GM23338 (cell line): ENCODE measurements at regions not wholly inside any gene's neighbourhood (a gene's known extent, or its start where the extent isn't known, plus 50 kb on each side); places are given as distances from the start of the nearest gene placed in this dataset.

Source experiments
- ATAC-seq: fragments of 200-7000 bp; cut with Tn5 transposase; 3 replicates; pipeline ENCODE4 v1.9.1; 2020
- DNase-seq: peaks from one replicate; pipeline ENCODE4 v3.0.0-alpha.2; 2015; ENCODE audit warnings: low spot score
- H2AFZ ChIP-seq: fragments of 200-600 bp; sonication (generic); 2 replicates; pipeline ENCODE4 v1.8.0; 2016; ENCODE audit warnings: antibody characterized with exemption, mild to moderate bottlenecking, moderate library complexity
- H3F3A ChIP-seq: fragments of 200-600 bp; sonication (generic); replicated peaks from 2 replicates; pipeline ENCODE4 v1.8.0; 2017; ENCODE audit warnings: antibody characterized with exemption, mixed run types, low read depth
- H3K27ac ChIP-seq: fragments of 200-600 bp; sonication (generic); 2 replicates; pipeline ENCODE4 v1.6.1; 2016; ENCODE audit warnings: low read depth
- H3K27me3 ChIP-seq: fragments of 200-600 bp; sonication (generic); 2 replicates; pipeline ENCODE4 v1.8.0; 2016; ENCODE audit warnings: mild to moderate bottlenecking, mixed run types, moderate library complexity; ENCODE audit not compliant: insufficient read depth
- H3K36me3 ChIP-seq: fragments of 200-600 bp; sonication (generic); 2 replicates; pipeline ENCODE4 v1.8.0; 2016; ENCODE audit warnings: mild to moderate bottlenecking; ENCODE audit not compliant: insufficient read depth
- H3K4me1 ChIP-seq: fragments of 200-600 bp; sonication (generic); 2 replicates; pipeline ENCODE4 v1.8.0; 2016; ENCODE audit warnings: mild to moderate bottlenecking, moderate library complexity; ENCODE audit not compliant: insufficient read depth
- H3K4me2 ChIP-seq: fragments of 200-600 bp; sonication (generic); 2 replicates; pipeline ENCODE4 v1.7.1; 2017; ENCODE audit warnings: mixed run types
- H3K4me3 ChIP-seq: fragments of 200-600 bp; sonication (generic); 2 replicates; pipeline ENCODE4 v1.6.1; 2016; ENCODE audit warnings: mixed run types
- H3K79me2 ChIP-seq: fragments of 200-600 bp; sonication (generic); replicated peaks from 2 replicates; pipeline ENCODE4 v1.8.0; 2017; ENCODE audit warnings: mild to moderate bottlenecking; ENCODE audit not compliant: insufficient read depth
- H3K9me2 ChIP-seq: fragments of 200-600 bp; sonication (generic); 2 replicates; pipeline ENCODE4 v1.8.0; 2017; ENCODE audit not compliant: insufficient read depth
- H4K20me1 ChIP-seq: fragments of 200-600 bp; sonication (generic); replicated peaks from 2 replicates; pipeline ENCODE4 v1.8.0; 2017; ENCODE audit warnings: mild to moderate bottlenecking; ENCODE audit not compliant: insufficient read depth
- H3K27ac Mint-ChIP-seq: 2 replicates; pipeline ENCODE4 v1.8.0; 2020; ENCODE audit warnings: inconsistent platforms, mild to moderate bottlenecking, moderate library complexity, mixed read lengths
- H3K27me3 Mint-ChIP-seq: 3 replicates; pipeline ENCODE4 v1.8.0; 2022; ENCODE audit warnings: low read depth, mild to moderate bottlenecking, moderate library complexity, mixed read lengths, inconsistent platforms; ENCODE audit not compliant: insufficient read depth, poor library complexity
- H3K36me3 Mint-ChIP-seq: 3 replicates; pipeline ENCODE4 v1.8.0; 2021; ENCODE audit warnings: low read depth, mild to moderate bottlenecking, inconsistent platforms, moderate library complexity, mixed read lengths
- H3K4me1 Mint-ChIP-seq: 3 replicates; pipeline ENCODE4 v1.8.0; 2020; ENCODE audit warnings: mild to moderate bottlenecking, inconsistent platforms, mixed read lengths
- H3K4me3 Mint-ChIP-seq: 3 replicates; pipeline ENCODE4 v1.8.0; 2021; ENCODE audit warnings: moderate library complexity, mild to moderate bottlenecking, inconsistent platforms, mixed read lengths
- H3K9me3 Mint-ChIP-seq: 3 replicates; pipeline ENCODE4 v1.8.0; 2020; ENCODE audit warnings: moderate library complexity, mild to moderate bottlenecking, inconsistent platforms, mixed read lengths
- CTCF ChIP-seq, 2 experiments: fragments of 200-600 bp in 1 of 2; sonication (generic) in 1 of 2; conservative IDR thresholded peaks; 2 replicates each; pipeline versions ENCODE4 v1.5.1 to v1.6.1; 2016 to 2017; ENCODE audit warnings: antibody characterized with exemption in 2 of 2, low read depth in 2 of 2, mild to moderate bottlenecking in 2 of 2, moderate library complexity in 1 of 2
- EZH2 ChIP-seq: fragments of 200-600 bp; sonication (generic); IDR thresholded peaks from one replicate; pipeline ENCODE4 v1.8.0; 2017; ENCODE audit warnings: antibody characterized with exemption, mild to moderate bottlenecking, low read depth; ENCODE audit not compliant: unreplicated experiment
- EZH2phosphoT487 ChIP-seq: fragments of 200-600 bp; sonication (generic); IDR thresholded peaks from one replicate; pipeline ENCODE4 v1.8.1; 2018; ENCODE audit warnings: antibody characterized with exemption; ENCODE audit not compliant: unreplicated experiment
- POLR2AphosphoS5 ChIP-seq: IDR thresholded peaks from 2 replicates; pipeline ENCODE4 v1.6.1; 2016; ENCODE audit warnings: antibody characterized with exemption, low read depth
- REST ChIP-seq: IDR thresholded peaks from one replicate; pipeline ENCODE4 v1.6.1; 2018; ENCODE audit warnings: antibody characterized with exemption; ENCODE audit not compliant: unreplicated experiment
- STAT1 ChIP-seq: IDR thresholded peaks from one replicate; pipeline ENCODE4 v1.6.1; 2016; ENCODE audit warnings: antibody characterized with exemption; ENCODE audit not compliant: unreplicated experiment
- ZNF114 ChIP-seq: fragments of 250-450 bp; sonication (Bioruptor Pico); IDR thresholded peaks from 2 replicates; pipeline ENCODE4 v1.5.0; 2020; ENCODE audit warnings: mild to moderate bottlenecking, moderate library complexity
- ZNF462 ChIP-seq: fragments of 250-450 bp; sonication (Bioruptor Pico); IDR thresholded peaks from 2 replicates; pipeline ENCODE4 v1.5.0; 2020; ENCODE audit warnings: mild to moderate bottlenecking, moderate library complexity

- Histone ChIP-seq H3K27me3 (no peaks in the 10 kb centered on the region), H3K79me2 (no peaks in the 10 kb centered on the region), H3F3A (no peaks in the 10 kb centered on the region), H2AFZ (no peak overlapping the region; the same call in 1 of the 2 replicates), H3K9me2 (no peaks in the 10 kb centered on the region; the same call in 1 of the 2 replicates), H3K36me3 (no peaks in the 10 kb centered on the region), H3K4me1 (no peaks in the 10 kb centered on the region), H3K4me2 (no peak overlapping the region), H3K27ac (no peak overlapping the region), H4K20me1 (no peaks in the 10 kb centered on the region), H3K4me3 (no peak overlapping the region)
- no peaks in the 10 kb centered on the region for H3K27me3 Mint-ChIP-seq
- H3K27ac Mint-ChIP-seq = no peak overlapping the region
- no peaks in the 10 kb centered on the region for H3K9me3 Mint-ChIP-seq
- ATAC-seq (no peak), DNase-seq (no peak)
- no peaks in the 10 kb centered on the region for H3K36me3 Mint-ChIP-seq
- H3K4me1 Mint-ChIP-seq = no peaks in the 10 kb centered on the region
- TF ChIP-seq STAT1 (no peak), CTCF (conservative IDR thresholded peaks at IDR 0.05; ENCODE audit: low read depth in 2 of 2) (no peak)
- no peak overlapping the region for H3K4me3 Mint-ChIP-seq
These were observed 139.9 kb upstream of the OTUD4 start for GRCh38 chr4:145320294-145320693.

DNA sequence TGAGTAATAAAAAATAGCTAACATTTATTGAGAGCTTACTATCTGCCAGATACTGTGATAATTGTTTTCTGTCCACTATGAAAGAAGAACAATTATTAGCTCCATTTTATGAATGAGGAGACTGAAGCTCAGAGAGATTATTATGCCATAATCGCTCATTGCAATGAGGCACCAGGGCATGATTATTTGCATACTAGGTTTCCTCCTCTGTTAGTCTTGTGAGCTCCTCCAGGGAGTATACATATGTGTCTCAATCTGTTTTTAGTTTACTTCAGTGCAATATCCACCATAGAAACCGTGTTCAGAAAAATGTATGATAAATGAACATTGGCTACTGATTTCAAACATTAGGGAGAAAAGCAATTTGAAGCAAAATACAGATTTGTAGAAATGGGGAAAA lies 139.4 kb upstream of the OTUD4 start:
- no peak overlapping the region for H2AFZ ChIP-seq
- no peaks in the 10 kb centered on the region for H3K36me3 Mint-ChIP-seq
- no peaks in the 10 kb centered on the region for H3K36me3 ChIP-seq
- no peak overlapping the region for H3K4me3 ChIP-seq
- H3F3A ChIP-seq = no peaks in the 10 kb centered on the region
- H3K9me2 ChIP-seq = no peaks in the 10 kb centered on the region; the same call in 1 of the 2 replicates
- H3K9me3 Mint-ChIP-seq = no peaks in the 10 kb centered on the region
- H4K20me1 ChIP-seq = no peaks in the 10 kb centered on the region
- H3K27me3 ChIP-seq = no peaks in the 10 kb centered on the region
- no peaks in the 10 kb centered on the region for H3K4me1 ChIP-seq
- no peak overlapping the region for H3K27ac ChIP-seq
- H3K27ac Mint-ChIP-seq = no peak overlapping the region
- H3K4me1 Mint-ChIP-seq = no peaks in the 10 kb centered on the region
- no peaks in the 10 kb centered on the region for H3K79me2 ChIP-seq
- DNase-seq (no peak), ATAC-seq (no peak)
- H3K27me3 Mint-ChIP-seq = no peaks in the 10 kb centered on the region
- no peak overlapping the region for H3K4me3 Mint-ChIP-seq
- H3K4me2 ChIP-seq = no peak overlapping the region
- TF ChIP-seq EZH2 = no peak
- TF ChIP-seq CTCF (conservative IDR thresholded peaks at IDR 0.05; ENCODE audit: low read depth in 2 of 2) = no peak
- no peak for TF ChIP-seq EZH2phosphoT487
- no peak for TF ChIP-seq ZNF114
- no peak for TF ChIP-seq REST
- TF ChIP-seq STAT1 = no peak
- no peak for TF ChIP-seq POLR2AphosphoS5
- no peak for TF ChIP-seq ZNF462 (CRISPR knock-in tag)
